SK-N-MC (cell line): ENCODE measurements at regions not wholly inside any gene's neighbourhood (a gene's known extent, or its start where the extent isn't known, plus 50 kb on each side); places are given as distances from the start of the nearest gene placed in this dataset.

Experiments used
- EZH2 ChIP-seq: fragments of 200-600 bp; sonication (generic); IDR thresholded peaks from one replicate; pipeline ENCODE4 v1.6.1; 2017; ENCODE audit warnings: antibody characterized with exemption
- FOXP2 ChIP-seq: optimal IDR thresholded peaks from 2 replicates; pipeline ENCODE3; 2011; ENCODE audit warnings: mild to moderate bottlenecking, moderate library complexity; ENCODE audit not compliant: insufficient read depth; ENCODE audit errors: extremely low read length, control extremely low read depth
- POLR2AphosphoS5 ChIP-seq: IDR thresholded peaks from 2 replicates; pipeline ENCODE4 v1.6.1; 2012; ENCODE audit warnings: mild to moderate bottlenecking, low read depth, low read length, borderline replicate concordance

DNA sequence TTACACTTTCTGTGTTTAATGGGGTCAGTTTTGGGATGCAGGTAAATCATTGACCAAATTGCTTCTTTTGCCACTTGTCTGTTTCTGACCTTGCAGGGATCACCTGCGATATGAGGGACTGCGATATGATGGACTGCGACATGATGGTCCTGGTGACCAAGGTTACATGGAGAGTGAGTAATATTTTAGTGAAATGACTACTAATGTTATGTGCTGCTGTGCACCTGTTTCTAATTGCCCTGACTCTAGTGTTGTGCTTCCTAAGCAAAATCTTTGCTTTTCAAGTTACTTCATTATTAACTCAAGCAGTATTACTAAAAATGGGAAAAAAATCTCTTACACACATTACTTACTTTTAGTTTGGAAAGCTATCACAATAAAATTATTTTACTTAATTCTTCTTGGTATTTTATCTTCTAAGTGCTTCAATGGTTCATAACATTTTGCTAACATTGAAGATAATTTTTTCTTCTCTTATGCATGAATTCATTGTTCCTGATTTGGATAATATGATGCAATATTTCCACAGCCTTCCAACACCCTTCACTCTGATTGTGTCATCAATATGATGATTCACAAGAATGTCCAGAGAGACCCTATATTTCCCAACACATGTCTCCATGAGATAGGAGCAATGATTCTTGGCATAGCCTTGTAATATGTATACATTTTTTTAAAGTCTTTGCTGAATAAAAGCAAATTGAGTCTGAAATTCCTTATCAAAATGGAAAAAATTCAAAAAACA lies 306.2 kb upstream of the AKR1E2 start:
- no peak for TF ChIP-seq POLR2AphosphoS5
- no peak for TF ChIP-seq EZH2
- no peak for TF ChIP-seq FOXP2
